ENCODE measurements at regions not wholly inside any gene's neighbourhood (a gene's known extent, or its start where the extent isn't known, plus 50 kb on each side); places are given as distances from the start of the nearest gene placed in this dataset.

GRCh38 chr19:27772059-27772458 lies 1440.9 kb downstream of the UQCRFS1 start:
- TF ChIP-seq CTCF (IDR thresholded peaks at IDR 0.05; ENCODE audit: low read depth, low read length) (no peak), MAX (IDR thresholded peaks at IDR 0.05; ENCODE audit: low read depth, low read length) (no peak), POLR2A (IDR thresholded peaks at IDR 0.05; ENCODE audit: extremely low read depth, insufficient read length) (no peak)
